ENCODE measurements at regions not wholly inside any gene's neighbourhood (a gene's known extent, or its start where the extent isn't known, plus 50 kb on each side); places are given as distances from the start of the nearest gene placed in this dataset.

DNA sequence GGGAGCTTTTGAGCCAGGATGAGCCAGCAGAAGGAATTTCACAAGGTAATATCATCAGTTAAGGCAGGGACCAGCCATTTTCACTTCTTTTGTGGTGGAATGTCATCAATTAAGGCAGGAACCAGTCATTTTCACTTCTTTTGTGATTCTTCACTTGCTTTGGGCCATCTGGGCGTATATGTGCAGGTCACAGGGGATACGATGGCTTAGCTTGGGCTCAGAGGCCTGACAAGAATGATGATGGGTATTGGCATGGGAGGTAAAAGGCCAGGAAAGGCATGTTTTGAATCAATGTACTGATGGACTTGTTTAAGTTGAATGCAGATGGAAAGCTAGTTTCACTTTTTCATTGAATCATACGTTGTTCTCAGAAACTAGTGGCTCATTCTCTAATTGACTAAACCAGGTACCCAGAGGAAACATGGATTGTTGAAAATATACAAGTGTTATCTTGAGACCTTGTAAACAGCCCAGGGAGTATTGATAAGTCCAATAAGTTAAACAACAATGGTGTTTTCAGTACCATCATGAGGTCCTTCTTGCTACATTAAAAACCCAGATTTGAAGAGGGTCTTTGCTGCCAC lies 1672.5 kb upstream of the DDX18 start:
- Histone ChIP-seq H3K4me3 (no peak overlapping the region), H3K4me1 (ENCODE audit: control insufficient read depth in 1 of 2, low read depth in 2 of 2) (no peaks in the 10 kb centered on the region), H3K27me3 (replicated peaks; ENCODE audit: insufficient read depth) (no peaks in the 10 kb centered on the region), H3K27ac (no peak overlapping the region), H3K36me3 (no peaks in the 10 kb centered on the region), H3K9me3 (no peaks in the 10 kb centered on the region)
- TF ChIP-seq, protein P1, sequence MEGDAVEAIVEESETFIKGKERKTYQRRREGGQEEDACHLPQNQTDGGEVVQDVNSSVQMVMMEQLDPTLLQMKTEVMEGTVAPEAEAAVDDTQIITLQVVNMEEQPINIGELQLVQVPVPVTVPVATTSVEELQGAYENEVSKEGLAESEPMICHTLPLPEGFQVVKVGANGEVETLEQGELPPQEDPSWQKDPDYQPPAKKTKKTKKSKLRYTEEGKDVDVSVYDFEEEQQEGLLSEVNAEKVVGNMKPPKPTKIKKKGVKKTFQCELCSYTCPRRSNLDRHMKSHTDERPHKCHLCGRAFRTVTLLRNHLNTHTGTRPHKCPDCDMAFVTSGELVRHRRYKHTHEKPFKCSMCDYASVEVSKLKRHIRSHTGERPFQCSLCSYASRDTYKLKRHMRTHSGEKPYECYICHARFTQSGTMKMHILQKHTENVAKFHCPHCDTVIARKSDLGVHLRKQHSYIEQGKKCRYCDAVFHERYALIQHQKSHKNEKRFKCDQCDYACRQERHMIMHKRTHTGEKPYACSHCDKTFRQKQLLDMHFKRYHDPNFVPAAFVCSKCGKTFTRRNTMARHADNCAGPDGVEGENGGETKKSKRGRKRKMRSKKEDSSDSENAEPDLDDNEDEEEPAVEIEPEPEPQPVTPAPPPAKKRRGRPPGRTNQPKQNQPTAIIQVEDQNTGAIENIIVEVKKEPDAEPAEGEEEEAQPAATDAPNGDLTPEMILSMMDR (IDR thresholded peaks at IDR 0.05) = no peak
- ATAC-seq (ENCODE audit: insufficient number of reproducible peaks, low FRiP score, low read depth) = no peak
- no peak for DNase-seq (ENCODE audit: low spot score)

DNA sequence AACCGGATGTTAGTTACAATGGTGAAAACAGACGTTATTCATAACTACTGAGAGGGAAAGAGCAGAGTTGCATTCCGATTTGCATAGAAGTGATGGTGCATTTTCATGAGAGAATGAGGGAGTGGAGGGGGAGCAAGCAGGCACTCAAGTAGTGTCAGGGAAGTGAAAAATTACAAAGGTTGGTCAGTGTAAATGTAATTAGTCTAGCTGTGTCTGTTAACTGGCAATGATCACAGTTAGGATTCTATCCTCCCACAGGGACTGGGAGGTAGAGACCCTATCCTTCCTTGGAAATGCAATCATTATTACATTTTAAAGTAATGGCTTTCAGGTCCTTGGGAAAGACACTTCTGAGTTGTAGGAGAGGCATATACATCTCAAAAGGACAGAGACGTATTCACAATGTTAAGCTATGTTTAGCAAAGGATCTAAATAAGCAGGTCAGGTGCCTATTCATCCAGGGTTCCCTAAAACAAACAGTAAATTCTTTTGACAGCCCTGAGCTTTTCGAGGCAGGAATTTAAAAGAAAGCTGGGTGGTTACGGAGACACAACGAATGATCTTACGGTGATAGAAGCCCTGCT lies 1671.8 kb upstream of the DDX18 start:
- Histone ChIP-seq H3K36me3 (no peaks in the 10 kb centered on the region), H3K9me3 (no peaks in the 10 kb centered on the region), H3K4me3 (no peak overlapping the region), H3K27me3 (replicated peaks; ENCODE audit: insufficient read depth) (no peaks in the 10 kb centered on the region), H3K27ac (no peak overlapping the region), H3K4me1 (ENCODE audit: control insufficient read depth in 1 of 2, low read depth in 2 of 2) (no peaks in the 10 kb centered on the region)
- TF ChIP-seq, protein P1 (IDR thresholded peaks at IDR 0.05) = no peak
- ATAC-seq (ENCODE audit: insufficient number of reproducible peaks, low FRiP score, low read depth) (no peak), DNase-seq (ENCODE audit: low spot score) (no peak)

DNA sequence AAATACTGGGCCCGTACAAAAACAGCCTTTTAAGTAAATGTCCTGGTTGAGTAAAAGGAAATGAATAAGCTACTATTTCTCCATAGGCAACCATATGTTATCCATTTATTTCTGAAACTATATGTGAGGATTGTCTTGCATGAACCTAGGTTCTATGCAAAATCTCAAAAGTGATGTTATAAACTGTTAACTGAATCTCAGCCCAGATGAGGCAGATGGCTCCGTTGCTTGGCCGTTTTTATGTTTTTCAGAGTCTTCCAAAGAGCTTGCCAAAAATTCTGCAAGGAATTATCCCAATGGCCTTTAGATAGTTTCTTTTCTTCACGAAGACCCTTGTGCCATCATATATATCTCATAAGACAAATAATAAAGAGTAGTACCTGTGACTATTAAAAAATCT lies 1669.5 kb upstream of the DDX18 start:
- H3K4me3 ChIP-seq = no peak overlapping the region
- no peaks in the 10 kb centered on the region for H3K36me3 ChIP-seq
- H3K9me3 ChIP-seq = no peaks in the 10 kb centered on the region
- H3K27ac ChIP-seq = no peak overlapping the region
- TF ChIP-seq, protein P1 (IDR thresholded peaks at IDR 0.05) = no peak
- DNase-seq (ENCODE audit: low spot score) (no peak), ATAC-seq (ENCODE audit: insufficient number of reproducible peaks, low FRiP score, low read depth) (no peak)
- H3K27me3 ChIP-seq (replicated peaks; ENCODE audit: insufficient read depth) = no peaks in the 10 kb centered on the region
- no peaks in the 10 kb centered on the region for H3K4me1 ChIP-seq (ENCODE audit: control insufficient read depth in 1 of 2, low read depth in 2 of 2)

DNA sequence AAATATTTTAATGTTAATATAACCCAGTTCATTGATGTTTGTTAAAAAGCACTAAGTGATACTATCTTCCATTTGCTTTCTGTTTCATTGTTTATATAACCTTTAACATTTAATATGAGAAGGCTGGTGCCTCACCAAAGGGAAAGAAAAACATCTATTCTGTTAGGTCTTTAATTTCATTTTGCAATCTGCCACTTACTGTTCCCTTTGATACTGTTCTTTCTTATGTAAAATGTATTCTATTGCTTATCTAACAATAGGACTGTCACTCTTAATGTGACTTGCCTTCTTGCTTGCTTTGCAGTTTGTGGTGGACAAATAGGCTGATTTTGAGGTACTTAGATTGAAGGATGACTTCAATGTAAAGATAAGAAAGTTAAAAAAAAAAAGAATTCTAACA lies 1666.1 kb upstream of the DDX18 start:
- ATAC-seq (ENCODE audit: insufficient number of reproducible peaks, low FRiP score, low read depth) (no peak), DNase-seq (ENCODE audit: low spot score) (no peak)
- H3K9me3 ChIP-seq = no peaks in the 10 kb centered on the region
- no peaks in the 10 kb centered on the region for H3K36me3 ChIP-seq
- TF ChIP-seq, protein P1 (IDR thresholded peaks at IDR 0.05) = no peak
- H3K27ac ChIP-seq = no peak overlapping the region
- no peak overlapping the region for H3K4me3 ChIP-seq
- H3K4me1 ChIP-seq (ENCODE audit: control insufficient read depth in 1 of 2, low read depth in 2 of 2) = no peaks in the 10 kb centered on the region
- no peaks in the 10 kb centered on the region for H3K27me3 ChIP-seq (replicated peaks; ENCODE audit: insufficient read depth)

DNA sequence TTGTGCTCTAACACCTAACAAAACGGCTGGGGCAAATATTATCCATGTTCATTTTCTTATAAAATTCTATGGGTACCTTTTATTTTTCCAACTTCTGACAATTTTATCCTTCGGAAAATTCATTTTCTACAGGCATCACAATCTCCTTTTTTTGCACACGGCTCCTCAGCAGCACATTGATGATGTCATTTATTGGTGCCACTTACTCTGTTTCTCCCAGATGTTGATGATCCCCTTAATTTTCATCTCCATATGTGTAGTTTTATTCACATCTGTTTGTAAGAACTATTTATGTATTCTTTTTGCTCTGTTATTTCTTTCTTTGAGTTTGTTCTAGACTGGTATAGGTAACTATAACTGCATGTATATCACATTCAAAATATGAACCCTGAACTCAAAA lies 1660.8 kb upstream of the DDX18 start:
- H3K27me3 ChIP-seq (replicated peaks; ENCODE audit: insufficient read depth) = no peaks in the 10 kb centered on the region
- TF ChIP-seq, protein P1 (IDR thresholded peaks at IDR 0.05) = no peak
- H3K9me3 ChIP-seq = no peaks in the 10 kb centered on the region
- no peak for DNase-seq (ENCODE audit: low spot score)
- no peaks in the 10 kb centered on the region for H3K36me3 ChIP-seq
- ATAC-seq (ENCODE audit: insufficient number of reproducible peaks, low FRiP score, low read depth) = no peak
- no peak overlapping the region for H3K4me3 ChIP-seq
- no peaks in the 10 kb centered on the region for H3K4me1 ChIP-seq (ENCODE audit: control insufficient read depth in 1 of 2, low read depth in 2 of 2)
- H3K27ac ChIP-seq = no peak overlapping the region

Measured in thoracic aorta (tissue), 2 donors.